Brain microvascular endothelial cell (primary cell): ENCODE measurements at regions not wholly inside any gene's neighbourhood (a gene's known extent, or its start where the extent isn't known, plus 50 kb on each side); places are given as distances from the start of the nearest gene placed in this dataset.

Experiments
- DNase-seq: peaks from one replicate; pipeline ENCODE4 v3.0.0-alpha.2; 2020
- H3K27ac ChIP-seq: fragments of 250-450 bp; sonication (Bioruptor Pico); 2 replicates; pipeline ENCODE4 v1.5.1; 2020; ENCODE audit warnings: mild to moderate bottlenecking, moderate library complexity
- H3K27me3 ChIP-seq: fragments of 250-450 bp; sonication (Bioruptor Pico); replicated peaks from 2 replicates; pipeline ENCODE4 v1.5.1; 2020; ENCODE audit warnings: mild to moderate bottlenecking
- H3K36me3 ChIP-seq: fragments of 250-450 bp; sonication (Bioruptor Pico); replicated peaks from 2 replicates; pipeline ENCODE4 v1.5.1; 2020; ENCODE audit warnings: mild to moderate bottlenecking
- H3K4me3 ChIP-seq: 2 replicates; pipeline ENCODE4 v1.5.1; 2011; ENCODE audit warnings: low read depth, mild to moderate bottlenecking, control low read depth, low read length, moderate library complexity
- in situ Hi-C: cut with HindIII; loops from 2 replicates; pipeline ENCODE4 v1.10.0; 2017; ENCODE audit warnings: low sequenced_read_pairs, low pct_ligation_motif_present
- TF ChIP-seq, protein P1 (sequence below): IDR thresholded peaks from 2 replicates; pipeline ENCODE4 v1.5.1; 2011; ENCODE audit warnings: low read depth, mild to moderate bottlenecking, moderate library complexity, low read length, control low read depth, inconsistent platforms; ENCODE audit errors: missing control alignments

DNA sequence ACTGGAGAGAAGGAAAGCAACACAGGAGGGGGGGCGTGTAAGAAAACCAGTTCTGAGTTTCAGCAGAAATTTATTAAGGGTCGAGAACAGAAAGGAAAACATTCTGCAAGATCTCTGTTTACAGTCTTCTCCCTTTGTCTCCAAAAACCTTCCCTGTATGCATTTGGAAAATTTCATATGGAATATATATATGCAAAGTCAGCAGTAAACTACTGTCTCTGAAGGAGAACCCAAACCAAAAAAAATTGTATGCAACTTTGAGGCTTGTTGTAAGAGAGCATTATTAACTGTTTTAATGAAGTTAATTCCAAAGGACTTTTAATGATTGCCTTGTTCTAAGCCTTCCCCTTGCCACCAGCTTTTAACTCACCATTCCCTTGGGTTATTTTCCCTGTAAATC lies 238.2 kb upstream of the GPR149 start:
- no peak for DNase-seq
- TF ChIP-seq, protein P1, sequence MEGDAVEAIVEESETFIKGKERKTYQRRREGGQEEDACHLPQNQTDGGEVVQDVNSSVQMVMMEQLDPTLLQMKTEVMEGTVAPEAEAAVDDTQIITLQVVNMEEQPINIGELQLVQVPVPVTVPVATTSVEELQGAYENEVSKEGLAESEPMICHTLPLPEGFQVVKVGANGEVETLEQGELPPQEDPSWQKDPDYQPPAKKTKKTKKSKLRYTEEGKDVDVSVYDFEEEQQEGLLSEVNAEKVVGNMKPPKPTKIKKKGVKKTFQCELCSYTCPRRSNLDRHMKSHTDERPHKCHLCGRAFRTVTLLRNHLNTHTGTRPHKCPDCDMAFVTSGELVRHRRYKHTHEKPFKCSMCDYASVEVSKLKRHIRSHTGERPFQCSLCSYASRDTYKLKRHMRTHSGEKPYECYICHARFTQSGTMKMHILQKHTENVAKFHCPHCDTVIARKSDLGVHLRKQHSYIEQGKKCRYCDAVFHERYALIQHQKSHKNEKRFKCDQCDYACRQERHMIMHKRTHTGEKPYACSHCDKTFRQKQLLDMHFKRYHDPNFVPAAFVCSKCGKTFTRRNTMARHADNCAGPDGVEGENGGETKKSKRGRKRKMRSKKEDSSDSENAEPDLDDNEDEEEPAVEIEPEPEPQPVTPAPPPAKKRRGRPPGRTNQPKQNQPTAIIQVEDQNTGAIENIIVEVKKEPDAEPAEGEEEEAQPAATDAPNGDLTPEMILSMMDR, result no peak
- in situ Hi-C loops, result no loop called here
- H3K4me3 ChIP-seq, result no peak overlapping the region
- H3K27me3 ChIP-seq, result no peaks in the 10 kb centered on the region
- no peaks in the 10 kb centered on the region for H3K36me3 ChIP-seq
- H3K27ac ChIP-seq, result no peak overlapping the region

DNA sequence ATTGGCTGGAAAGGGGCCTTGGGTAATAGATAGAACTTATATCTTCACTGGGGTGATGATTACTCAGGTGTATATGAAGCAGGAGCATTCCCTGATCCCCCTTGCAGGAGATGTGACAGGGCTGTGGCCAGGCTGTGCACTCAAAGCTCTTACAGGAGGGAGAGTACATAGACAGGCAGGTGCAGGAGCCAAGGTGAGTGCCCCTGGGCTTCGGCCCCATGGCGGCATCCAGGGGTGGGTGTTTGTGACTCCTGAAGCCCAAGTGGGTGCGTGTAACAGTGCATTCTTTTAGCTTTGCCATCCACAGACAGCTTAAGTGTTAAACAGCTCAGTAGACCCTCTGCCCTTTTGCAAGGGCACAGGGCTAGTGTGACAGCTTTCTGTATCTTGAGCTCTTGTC lies 236.6 kb upstream of the GPR149 start:
- H3K4me3 ChIP-seq, result no peak overlapping the region
- TF ChIP-seq, protein P1, result no peak
- no peak overlapping the region for H3K27ac ChIP-seq
- no peaks in the 10 kb centered on the region for H3K36me3 ChIP-seq
- in situ Hi-C loops, result no loop called here
- H3K27me3 ChIP-seq, result no peaks in the 10 kb centered on the region
- no peak for DNase-seq

DNA sequence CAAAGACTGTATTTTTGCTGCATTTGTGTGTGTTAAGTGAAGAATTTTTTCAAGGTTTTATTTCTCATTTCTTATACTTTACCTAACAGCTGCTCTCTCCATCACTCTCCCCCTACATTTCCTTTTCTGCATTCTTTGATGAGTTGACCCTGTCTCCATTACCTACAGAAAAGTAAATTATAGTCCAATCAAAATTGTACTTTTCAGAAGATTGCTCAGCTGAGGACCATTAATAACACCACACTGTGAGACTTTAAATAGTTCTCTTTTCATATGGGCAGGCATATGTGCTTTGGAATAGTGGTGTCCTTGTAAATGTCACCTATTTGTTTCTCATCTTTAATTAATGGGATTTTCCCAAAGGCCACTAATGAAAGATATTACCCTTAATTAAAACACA lies 234.7 kb upstream of the GPR149 start:
- TF ChIP-seq, protein P1, result no peak

DNA sequence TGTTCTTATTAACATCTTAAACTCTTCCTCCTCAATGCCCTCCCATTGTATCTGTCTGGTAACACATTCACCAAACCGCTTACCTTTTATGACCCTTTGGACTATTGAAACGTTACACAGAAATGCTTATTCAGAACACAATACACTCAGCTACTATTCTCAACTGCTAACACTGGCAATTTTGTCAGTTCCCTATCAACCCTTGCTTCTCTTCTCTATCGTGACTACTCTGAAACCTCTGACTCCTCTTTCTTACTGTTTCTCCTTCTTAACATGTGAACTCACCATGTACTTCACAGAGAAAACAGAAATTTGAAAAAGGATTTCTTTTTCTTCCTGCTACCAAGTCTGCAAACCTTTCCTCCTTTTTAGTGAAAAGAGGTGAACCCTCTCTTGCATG lies 232.9 kb upstream of the GPR149 start:
- Histone ChIP-seq H3K27me3 (no peaks in the 10 kb centered on the region), H3K4me3 (no peak overlapping the region), H3K36me3 (no peaks in the 10 kb centered on the region), H3K27ac (no peak overlapping the region)
- no peak for DNase-seq
- in situ Hi-C loops, result no loop called here
- TF ChIP-seq, protein P1, result no peak

More for the DNA sequence above, 234.7 kb upstream of the GPR149 start:
- Histone ChIP-seq H3K27ac (no peak overlapping the region), H3K27me3 (no peaks in the 10 kb centered on the region), H3K4me3 (no peak overlapping the region), H3K36me3 (no peaks in the 10 kb centered on the region)
- in situ Hi-C loops, result no loop called here
- DNase-seq, result no peak

DNA sequence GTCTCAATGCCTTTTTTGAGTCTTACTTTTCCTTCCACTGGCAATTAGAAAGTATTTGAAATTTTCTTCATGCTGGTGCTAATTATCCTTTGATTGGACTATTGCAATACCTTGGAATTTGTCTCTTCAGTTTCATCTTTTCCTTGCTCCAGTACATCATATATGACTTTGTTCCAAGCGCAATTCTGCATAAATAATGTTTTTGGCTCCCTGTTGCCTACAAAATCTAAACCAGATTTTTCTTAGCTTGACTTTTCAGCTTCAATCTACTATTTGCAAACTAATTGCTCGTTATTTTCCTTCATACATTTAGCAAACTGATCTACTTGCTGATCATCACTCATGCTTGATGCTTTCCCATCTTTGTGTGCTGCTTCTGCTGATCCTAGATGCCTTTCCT lies 230.8 kb upstream of the GPR149 start:
- no peak overlapping the region for H3K27ac ChIP-seq
- H3K36me3 ChIP-seq, result no peaks in the 10 kb centered on the region
- in situ Hi-C loops, result no loop called here
- no peak overlapping the region for H3K4me3 ChIP-seq
- TF ChIP-seq, protein P1, result no peak
- no peak for DNase-seq
- H3K27me3 ChIP-seq, result no peaks in the 10 kb centered on the region

DNA sequence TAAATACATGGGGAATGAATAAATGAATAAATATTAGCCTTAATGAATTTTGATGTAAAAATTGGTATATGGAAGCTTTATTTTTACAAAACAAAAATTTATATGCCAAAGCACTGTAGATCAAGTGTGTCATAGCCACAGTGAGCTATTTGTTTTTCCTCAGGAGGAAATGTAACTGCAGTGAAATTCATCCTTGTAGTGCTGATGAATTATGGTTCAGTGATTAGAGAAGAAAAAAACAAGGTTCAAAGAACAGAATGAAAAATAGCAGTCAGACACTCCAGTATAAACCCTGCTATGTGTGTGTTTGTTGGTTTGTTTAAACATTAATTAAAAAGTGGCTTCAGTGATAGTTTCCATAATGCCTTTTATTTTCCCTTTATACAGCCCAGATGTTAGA lies 228.0 kb upstream of the GPR149 start:
- in situ Hi-C loops, result no loop called here
- no peak overlapping the region for H3K27ac ChIP-seq
- H3K27me3 ChIP-seq, result no peaks in the 10 kb centered on the region
- TF ChIP-seq, protein P1, result no peak
- H3K4me3 ChIP-seq, result no peak overlapping the region
- no peaks in the 10 kb centered on the region for H3K36me3 ChIP-seq
- DNase-seq, result no peak
